HG03457 (cell line): ENCODE measurements at regions not wholly inside any gene's neighbourhood (a gene's known extent, or its start where the extent isn't known, plus 50 kb on each side); places are given as distances from the start of the nearest gene placed in this dataset.
"Not testable (repeated sequence)": the region's sequence is repeated elsewhere in the genome, so short reads cannot be mapped to it uniquely, and the experiment has no call there.

Experiments
- ATAC-seq: cut with Tn5 transposase; IDR thresholded peaks from one replicate; pipeline ENCODE4 v1.9.1; 2021; ENCODE audit warnings: moderate number of reproducible peaks; ENCODE audit not compliant: unreplicated experiment

DNA sequence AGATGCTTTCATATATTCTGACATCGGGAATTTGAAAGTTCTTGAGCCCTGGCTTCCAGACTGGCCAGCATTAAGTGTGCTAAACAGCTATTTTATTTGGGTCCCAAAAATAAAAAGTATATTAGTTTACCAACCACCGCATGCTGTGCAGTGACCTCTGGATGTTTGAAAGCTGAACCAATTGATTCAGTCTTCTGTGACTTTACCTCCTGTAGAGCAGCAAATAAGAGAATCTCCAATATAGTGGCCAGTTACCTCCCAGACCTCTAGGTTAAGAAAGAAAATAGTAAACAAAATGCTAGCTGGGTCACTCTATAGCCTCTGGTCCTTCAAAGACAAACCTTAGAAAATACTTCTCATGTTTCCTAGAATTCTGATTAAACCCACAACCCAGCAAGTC lies 424.6 kb upstream of the NFE2L3 start:
- ATAC-seq, result no peak

DNA sequence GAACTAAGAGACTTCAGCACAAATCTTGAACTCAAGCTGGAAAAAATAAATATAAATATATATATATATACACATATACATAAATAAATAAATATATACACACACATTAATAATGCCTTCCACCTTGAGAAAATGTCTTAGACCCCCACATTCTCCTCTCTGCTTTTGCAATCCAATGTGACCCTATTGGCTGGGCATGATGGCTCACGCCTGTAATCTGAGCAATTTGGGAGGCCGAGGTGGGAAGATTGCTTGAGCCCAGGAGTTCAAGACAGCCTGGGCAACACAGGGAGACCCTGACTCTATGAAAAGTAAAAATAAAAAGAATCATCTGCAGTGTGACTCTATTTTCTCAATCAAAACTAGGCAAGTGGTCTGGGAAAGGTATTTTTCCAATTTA lies 424.1 kb upstream of the NFE2L3 start:
- ATAC-seq, result no peak

DNA sequence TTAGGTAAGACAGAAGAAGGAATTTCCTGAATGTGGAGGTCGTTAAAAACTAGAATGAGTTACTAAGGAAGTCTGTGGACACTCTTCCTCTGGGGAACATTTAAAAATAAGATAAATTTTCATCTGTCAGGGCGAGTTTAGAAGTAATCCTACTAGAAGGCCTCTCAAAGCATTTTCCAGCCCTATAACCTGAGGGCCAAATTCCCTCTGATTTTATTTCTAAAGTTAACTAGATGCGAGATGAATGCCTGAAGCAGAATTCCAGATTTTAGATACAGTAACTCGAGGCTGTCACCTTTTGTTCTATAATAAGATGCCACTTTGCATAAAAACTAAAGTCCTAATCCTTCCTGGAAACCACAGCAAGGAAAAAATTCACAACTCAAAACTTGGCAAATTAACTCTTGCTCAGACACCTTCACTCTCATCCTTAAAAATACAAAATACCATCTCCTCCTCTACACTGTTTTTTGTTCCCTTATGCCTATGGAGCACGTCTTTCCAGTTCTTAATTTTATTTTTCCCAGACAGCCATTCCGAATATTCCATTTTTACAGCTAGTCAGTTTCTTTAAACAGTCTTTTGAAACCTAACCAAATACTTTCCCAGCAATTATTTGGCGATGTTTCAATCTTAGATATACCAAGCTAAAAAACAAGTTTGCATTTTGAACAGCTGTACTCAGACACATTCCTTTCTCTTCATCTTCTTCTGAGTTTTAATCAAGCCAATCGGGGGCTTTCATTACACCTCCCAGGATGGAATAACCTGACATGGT lies 420.7 kb upstream of the NFE2L3 start:
- ATAC-seq, result no peak

DNA sequence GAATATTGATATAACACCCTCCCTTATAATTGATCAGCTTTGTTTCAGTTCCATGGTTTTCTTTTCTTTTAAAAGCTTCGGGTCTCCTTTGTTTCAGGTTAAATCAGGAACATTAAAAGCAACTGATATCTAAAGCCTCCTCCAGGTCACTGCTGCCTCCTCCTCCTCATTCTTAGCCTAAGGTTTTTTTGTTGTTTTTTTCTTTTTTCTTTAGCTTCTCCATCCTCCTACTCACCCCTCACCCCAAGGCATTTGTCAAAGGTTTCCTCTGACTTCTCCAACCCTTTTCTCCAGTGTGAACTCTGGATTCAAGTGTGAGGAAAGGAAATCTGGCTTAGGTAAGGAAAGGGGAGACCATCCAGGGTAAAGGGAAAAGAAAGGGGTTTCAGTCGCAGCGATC lies 420.2 kb upstream of the NFE2L3 start:
- ATAC-seq, result no peak

DNA sequence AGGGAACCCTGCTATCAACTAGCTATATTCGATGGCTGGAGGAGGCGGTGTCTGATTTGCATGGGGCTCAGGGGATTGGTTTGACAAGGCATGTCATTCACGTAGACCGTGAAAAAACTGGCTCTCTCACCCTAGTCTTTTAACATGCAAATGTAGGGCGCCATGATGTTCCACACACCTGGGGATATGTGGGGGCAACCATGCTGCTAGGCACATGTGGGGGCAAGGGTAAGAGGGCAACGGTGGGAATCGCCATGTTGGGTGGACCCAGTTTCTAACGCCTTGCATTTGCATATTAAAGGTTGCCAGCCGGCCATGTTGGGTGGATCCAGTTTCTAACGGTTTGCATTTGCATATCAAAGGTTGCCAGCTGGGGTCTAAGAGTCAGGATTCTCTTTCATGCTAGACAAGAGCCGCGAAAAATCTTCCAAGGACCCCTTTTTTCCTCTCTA lies 419.2 kb upstream of the NFE2L3 start:
- no peak for ATAC-seq

DNA sequence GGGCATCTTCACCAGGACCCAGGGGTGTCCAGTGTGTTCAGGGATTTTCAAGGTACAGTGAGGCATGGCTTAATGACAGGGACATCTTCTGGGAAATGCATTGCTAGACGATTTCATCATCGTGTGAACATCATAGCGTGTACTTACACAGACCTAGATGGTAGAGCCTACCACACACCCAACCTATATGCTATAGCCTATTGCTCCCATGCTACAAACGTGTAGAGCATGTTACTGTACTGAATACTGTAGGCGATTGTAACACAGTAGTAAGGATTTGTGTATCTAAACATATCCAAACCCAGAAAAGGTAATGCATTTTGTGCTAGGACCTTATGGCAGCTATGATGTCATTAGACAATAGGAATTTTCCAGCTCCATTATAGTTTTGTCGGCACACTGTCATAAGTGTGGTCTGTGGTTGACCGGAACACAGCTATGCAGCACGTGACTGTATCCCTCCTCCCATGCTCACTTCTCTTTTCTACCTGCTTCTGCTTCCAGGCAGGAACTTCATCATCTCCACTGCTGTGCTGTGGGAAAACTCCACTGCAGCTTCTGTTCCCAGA lies 416.2 kb upstream of the NFE2L3 start:
- ATAC-seq, result no peak

DNA sequence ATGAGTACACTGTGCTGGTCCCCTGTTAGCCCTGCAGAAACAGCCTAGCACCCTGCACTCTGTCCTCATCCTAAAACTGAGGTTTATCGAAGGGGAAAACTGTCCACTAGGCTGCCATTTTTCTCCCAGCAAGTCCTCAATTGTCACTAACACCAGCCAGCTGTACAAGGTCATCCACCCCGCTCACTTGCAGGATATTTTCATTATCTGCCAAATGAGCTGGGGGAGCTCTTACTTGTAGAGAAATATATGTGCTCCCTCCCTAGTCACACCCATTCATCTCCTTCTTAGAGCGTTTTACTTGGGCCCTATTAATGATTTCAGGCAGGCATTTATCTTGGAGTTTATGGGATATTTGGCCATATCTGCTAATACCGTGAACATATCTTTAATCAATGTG lies 413.5 kb upstream of the NFE2L3 start:
- no peak for ATAC-seq

DNA sequence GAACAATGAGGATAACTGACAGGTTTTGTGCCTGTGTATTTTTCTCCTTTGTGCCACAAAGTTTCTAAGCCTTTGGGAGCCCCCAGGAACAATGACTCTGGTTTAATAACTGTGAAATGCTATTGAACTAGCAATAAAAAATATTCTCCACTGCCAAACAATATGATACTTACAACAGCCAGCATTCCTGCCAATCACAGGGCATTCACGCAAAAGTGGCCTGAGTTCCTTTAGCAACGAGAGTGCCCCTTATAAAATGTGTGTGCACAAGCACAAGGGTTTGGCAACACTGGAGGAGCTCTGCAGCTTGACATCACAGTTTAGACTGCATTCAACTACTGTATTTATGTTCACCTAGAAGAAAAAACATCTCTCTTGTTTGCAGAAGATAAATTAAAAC lies 412.9 kb upstream of the NFE2L3 start:
- no peak for ATAC-seq

DNA sequence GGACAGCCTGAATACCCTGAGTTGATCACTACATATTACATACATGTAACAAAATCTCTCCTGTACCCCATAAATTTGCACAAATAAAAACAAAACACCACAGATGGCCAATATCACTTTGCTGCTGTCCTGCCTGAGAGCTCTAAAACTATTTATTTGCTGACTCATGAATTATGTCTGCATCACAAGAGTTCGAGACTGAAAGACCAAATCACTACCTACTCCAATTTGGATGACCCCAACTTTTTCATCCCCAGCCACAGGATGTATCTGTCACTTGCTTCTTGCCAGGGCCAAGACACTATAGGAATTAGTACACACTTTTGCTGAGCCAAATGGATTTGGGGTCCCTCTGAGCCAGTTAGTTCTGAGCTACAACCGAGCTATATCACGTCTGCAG lies 409.7 kb upstream of the NFE2L3 start:
- no peak for ATAC-seq

DNA sequence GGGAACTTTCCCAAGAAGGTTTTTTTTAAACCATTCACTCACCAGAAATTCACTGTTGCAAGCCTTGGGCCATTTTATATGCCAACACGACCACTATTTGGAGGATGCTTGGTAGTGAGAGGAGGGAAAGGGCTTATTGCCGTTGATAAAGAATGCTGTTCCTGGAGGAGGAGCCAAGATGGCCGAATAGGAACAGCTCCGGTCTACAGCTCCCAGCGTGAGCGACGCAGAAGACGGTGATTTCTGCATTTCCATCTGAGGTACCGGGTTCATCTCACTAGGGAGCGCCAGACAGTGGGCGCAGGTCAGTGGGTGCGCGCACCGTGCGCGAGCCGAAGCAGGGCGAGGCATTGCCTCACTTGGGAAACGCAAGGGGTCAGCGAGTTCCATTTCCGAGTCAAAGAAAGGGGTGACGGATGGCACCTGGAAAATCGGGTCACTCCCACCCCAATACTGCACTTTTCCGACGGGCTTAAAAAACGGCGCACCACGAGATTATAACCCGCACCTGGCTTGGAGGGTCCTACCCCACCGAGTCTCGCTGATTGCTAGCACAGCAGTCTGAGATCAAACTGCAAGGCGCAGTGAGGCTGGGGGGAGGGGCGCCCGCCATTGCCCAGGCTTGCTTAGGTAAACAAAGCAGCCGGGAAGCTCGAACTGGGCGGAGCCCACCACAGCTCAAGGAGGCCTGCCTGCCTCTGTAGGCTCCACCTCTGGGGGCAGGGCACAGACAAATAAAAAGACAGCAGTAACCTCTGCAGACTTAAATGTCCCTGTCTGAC lies 408.1 kb upstream of the NFE2L3 start:
- not testable (repeated sequence) for ATAC-seq

DNA sequence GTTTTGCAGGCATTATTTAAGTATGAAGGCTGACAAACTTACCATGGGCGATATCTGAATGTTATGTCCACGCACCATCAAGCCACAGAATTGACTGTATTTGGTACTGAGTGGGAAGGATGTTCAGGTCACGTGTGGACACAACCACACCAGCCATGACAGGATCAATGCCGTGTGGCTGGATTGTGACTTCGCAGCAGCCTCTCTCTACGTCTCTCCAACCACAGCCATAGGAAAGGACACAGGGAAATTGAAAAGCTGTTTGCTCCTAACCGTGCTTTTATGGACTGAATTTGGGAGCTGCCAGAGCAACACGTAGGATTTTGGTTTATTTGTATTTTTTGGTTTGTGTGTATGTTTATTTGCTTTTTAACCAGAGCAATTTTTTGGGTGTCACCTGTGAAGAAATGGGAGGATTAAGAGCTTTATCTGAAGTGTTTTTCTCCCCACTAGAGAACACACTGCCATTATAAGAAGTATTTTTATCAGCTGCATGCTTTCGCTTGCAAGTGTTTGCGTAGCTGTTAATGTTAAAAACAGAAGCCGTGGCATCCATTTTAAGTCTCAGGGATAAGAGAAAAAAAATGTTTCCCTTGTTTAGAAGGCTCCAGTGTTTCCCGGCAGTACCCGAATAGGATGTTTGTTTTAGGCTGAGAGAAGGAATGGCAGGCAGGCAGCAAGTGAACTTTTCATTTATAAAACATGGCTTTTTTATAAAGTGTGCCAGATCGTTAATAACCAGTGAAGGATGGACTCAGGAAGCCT lies 401.1 kb upstream of the NFE2L3 start:
- no peak for ATAC-seq

DNA sequence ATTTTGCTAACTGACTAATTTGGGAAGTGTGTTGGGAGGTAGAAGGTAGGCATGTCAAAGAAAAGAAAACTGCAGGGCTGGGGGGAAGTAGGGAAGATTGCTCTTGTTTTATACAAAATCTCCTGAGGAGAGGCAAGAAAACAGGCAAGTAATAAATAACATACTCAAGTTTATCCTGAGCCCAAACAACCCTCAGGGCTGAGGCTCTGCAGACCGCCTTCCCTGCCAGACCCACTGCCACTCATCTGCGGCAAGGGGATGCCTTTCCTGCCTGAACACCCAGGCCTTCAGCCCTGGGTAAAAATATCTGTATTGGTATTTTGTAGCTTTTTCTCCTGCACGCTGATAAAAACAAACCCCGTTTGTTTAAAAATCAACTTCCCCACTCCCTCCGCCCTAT lies 399.8 kb upstream of the NFE2L3 start:
- no peak for ATAC-seq

DNA sequence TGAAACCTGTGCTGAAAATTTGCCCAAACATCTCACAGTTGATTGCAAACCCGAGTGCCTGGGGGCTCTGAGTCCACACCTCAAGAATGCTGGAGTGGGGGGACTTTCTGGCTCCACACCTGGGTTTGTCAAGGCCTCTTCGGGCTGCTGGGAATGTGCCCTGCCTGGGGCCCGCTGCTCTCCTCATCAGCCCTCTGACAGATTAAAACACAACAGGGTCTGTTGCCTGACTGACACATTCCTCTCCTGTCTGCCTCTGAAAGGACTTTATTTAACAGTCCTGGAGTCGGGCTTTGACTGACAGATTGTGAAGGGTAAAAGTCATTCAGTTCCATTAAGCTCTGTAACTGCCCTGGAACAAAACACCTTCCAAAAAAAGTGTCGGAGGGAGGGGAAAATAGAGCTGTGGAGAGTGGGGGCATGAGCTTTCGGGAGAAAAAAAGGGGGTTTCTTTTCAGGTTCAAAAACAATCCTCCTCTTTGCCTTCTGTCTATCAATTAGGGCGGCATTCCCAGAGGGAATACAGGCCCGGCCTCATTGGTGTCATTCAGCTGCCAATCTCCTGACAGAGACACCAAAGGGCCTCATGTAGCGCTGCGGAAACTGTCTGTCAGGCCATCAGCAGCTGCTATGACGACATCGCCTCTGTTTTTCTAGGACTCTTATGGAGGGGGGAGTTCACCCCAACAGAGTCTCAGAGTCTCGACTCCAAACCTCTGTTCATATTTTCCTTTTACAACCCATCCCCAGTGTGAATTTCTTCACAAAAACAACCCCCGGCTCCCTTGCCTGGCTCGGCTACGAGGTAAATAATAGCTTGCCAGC lies 398.8 kb upstream of the NFE2L3 start:
- no peak for ATAC-seq

DNA sequence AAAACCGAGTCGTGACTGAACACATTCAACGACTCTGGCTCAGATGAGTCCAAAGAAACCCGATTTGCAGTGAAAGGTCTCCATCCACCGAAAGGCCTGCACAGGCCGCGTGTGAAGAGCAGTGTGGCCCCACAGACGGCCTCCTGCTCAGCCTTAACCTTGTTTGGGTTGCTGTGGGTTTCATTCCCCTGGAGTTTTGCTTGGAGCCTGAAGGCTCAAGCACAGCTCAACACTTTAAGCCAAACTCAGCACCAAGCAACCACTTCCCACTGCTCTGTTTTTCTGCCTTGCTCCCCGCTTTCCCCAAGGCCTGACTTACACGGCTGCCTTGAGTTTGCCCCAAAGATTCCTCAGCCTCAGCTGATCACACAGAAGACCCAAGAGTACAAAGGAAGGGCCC lies 398.2 kb upstream of the NFE2L3 start:
- ATAC-seq, result no peak

DNA sequence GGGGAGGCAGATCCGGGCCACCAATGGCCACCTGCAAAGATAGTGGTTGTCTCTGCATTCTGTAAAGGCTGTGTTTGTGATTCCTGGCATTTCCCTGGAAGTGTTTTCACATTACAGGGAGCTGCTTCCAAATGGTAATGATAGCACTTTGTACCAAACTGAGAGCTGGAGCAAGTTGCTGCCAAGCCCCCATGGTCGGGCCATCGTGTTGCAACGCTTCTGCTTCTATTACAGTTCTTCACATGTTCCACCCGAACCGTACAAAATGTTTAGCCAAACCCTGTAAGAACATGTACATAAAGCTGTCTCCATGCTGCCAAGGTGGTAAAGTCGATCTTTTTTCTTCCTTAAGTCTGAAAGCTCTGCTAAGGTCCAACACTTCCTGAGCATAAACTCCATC lies 397.7 kb upstream of the NFE2L3 start:
- ATAC-seq, result no peak

DNA sequence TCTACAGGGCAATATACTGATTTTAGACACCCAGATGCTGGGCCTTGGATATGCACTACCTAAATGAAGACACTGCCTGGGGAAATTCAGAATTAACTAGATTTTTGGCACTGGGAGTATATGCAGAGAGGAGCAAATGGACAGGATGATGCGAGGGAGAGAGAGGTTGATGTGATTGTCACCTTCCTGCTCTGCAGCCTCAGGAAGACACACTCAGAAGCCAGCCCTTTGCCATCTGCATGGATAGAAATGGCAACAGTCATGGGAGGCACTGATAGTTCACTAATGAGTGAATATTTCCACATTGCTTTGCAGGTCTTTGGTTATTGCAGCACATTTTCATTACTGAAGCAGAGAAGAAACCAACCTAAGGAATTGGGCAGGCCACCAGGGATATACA lies 397.2 kb upstream of the NFE2L3 start:
- no peak for ATAC-seq

DNA sequence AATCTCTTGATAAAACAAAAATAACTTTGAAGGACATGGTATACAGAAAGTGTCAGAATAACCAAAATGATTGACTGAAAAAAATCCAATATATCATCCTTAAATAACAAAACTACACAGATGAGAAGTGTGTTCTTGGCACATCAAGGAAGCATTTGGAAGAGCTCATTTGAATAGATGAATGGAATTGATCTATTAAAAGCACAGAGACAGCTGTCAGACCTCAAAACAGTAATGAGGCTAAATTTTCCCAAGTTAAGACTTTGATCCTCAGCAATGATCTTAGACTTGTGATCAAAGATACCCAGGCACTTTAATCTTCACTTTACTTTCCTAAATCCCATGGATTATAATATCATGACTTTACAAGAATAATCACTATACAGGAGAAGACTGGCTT lies 395.4 kb upstream of the NFE2L3 start:
- no peak for ATAC-seq

DNA sequence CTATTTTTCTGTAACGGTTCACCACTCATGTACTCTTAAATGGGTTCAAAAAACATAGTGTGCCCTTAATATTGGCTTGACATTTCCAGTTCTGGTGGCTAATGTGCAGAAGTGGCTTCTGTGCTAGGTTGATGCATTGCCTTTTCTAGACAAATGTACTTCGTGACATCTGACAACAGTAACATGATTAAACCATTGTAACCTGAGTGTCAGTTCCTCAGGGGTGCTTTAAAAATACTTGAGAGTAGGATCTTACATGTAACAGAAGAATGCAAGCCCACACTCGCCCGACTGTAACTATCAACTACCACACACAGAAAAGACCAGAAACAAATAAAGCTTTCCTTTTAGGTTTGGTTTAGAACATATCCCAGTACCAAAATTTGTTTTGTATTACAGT lies 393.4 kb upstream of the NFE2L3 start:
- ATAC-seq, result no peak

DNA sequence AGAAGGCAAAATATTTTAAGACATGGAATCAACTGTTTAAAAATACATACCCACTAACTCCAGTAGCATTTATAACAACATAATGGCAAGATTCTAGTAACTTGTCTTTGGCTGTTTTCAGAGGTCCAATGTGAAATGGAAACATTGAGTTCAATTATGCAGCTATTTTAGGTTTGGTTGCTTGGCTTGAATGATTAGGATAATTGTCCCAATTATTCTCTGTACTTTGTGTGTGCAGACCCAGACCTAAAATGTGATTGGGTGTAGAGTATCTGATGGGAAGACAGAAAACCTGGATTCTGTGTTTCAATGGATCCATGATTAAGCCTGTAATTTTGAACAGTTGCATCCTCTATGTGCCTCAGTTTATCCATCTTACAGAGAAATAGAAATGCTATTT lies 392.7 kb upstream of the NFE2L3 start:
- ATAC-seq, result no peak

DNA sequence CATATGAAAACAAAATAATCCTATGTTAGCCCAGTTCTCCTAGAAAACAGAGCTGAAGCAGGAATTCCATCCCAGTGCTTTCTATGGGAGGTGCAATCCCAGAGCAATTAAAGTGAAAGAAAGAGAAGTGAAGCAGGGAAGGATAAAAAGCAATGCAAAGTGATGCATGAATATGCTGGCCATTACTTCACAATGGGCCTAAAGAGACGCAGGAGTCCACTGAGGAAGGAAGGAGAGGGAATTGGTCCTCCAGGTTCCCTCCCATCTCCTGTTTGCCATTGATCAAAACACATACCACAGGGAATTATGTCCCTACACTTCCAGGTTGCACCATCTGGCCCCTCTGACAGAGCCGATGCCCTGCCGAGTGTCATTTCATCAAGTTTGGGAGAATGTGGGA lies 392.2 kb upstream of the NFE2L3 start:
- ATAC-seq, result no peak
